Adrenal gland (tissue), 9 donors: ENCODE measurements at regions not wholly inside any gene's neighbourhood (a gene's known extent, or its start where the extent isn't known, plus 50 kb on each side); places are given as distances from the start of the nearest gene placed in this dataset.

ENCODE experiments used
- DNase-seq, 7 donors: peaks; one replicate each; pipeline ENCODE4 v3.0.0-alpha.2; 2019 to 2020
- H3K27ac ChIP-seq, 5 donors: fragments of 200-600 bp; sonication (generic) in 4 of 5; 1 replicate in 3 of 5; 2 replicates in 2 of 5; pipeline versions ENCODE4 v1.5.1 to v1.8.0; 2016 to 2020; ENCODE audit warnings: mild to moderate bottlenecking in 1 of 5
- H3K27me3 ChIP-seq: fragments of 200-600 bp; 2 replicates; pipeline ENCODE4 v1.8.0; 2021
- H3K36me3 ChIP-seq, 2 donors: fragments of 200-600 bp; replicated peaks in 1 of 2; 1 replicate in 1 of 2; 2 replicates in 1 of 2; pipeline versions ENCODE4 v1.5.1 to v1.8.0; 2018 to 2022
- H3K4me1 ChIP-seq, 2 donors: fragments of 200-600 bp; replicated peaks in 1 of 2; 1 replicate in 1 of 2; 2 replicates in 1 of 2; pipeline versions ENCODE4 v1.5.1 to v1.8.0; 2018 to 2021
- H3K4me3 ChIP-seq, 4 donors: fragments of 200-600 bp; sonication (generic) in 3 of 4; one replicate each; pipeline ENCODE4 v1.5.1; 2016 to 2018
- H3K9me3 ChIP-seq, 3 donors: fragments of 200-600 bp; sonication (generic) in 1 of 3; replicated peaks in 1 of 3; 1 replicate in 2 of 3; 2 replicates in 1 of 3; pipeline versions ENCODE4 v1.5.1 to v1.8.0; 2016 to 2021
- CTCF ChIP-seq, 6 experiments: fragments of 450-650 bp in 4 of 6; fragments of 200-600 bp in 2 of 6; sonication (generic) in 1 of 6; IDR thresholded peaks; 1 replicate in 5 of 6; 2 replicates in 1 of 6; pipeline versions ENCODE4 v1.5.1 to v1.8.0; 2016 to 2021; ENCODE audit warnings: antibody characterized with exemption in 6 of 6, mild to moderate bottlenecking in 2 of 6, moderate library complexity in 1 of 6
- POLR2A ChIP-seq, 2 donors: fragments of 450-650 bp; IDR thresholded peaks; one replicate each; pipeline ENCODE4 v1.6.1; 2017; ENCODE audit warnings: antibody characterized with exemption in 2 of 2, mild to moderate bottlenecking in 2 of 2, moderate library complexity in 1 of 2
- WGBS, 4 donors: extraction: QIAGEN DNeasy Blood & Tissue Kit in 2 of 4; methylation state at CpG; one replicate each; pipeline versions ENCODE4 v1.1.5 to v1.1.7; 2013 to 2017; 5-methylcytosine and 5-hydroxymethylcytosine counted together
- intact Hi-C, 2 donors: fragments of 100-400 bp; cut with DNase I; formaldehyde crosslinking; loops; one replicate each; pipeline versions ENCODE4 v1.14.1 to v1.15.0; 2022 to 2023
- donor health status: healthy with polysubstance abuse.
- donor health status: Bipolar disorder and iron deficiency.
- donor health status: DM: yes; HTN: yes; CAD: no.
- donor health status: DM: no; HTN: no; CAD: no.
- donor health status: DM: no; HTN: no; CAD: no.

GRCh38 chr20:61027218-61027617 is 224.8 kb upstream of the CDH4 start:
- intact Hi-C loops = no loop called here
- Histone ChIP-seq H3K27me3 (no peaks in the 10 kb centered on the region), H3K4me3 (no peak overlapping the region), H3K36me3 (no peaks in the 10 kb centered on the region), H3K27ac (no peak overlapping the region), H3K4me1 (no peaks in the 10 kb centered on the region), H3K9me3 (no peaks in the 10 kb centered on the region)
- 65 to 73% (median 71%) methylated on average over 4 of the region's 4 CpGs for WGBS, 4 donors
- no peak for TF ChIP-seq CTCF (IDR thresholded peaks at IDR 0.05)
- no peak for TF ChIP-seq POLR2A (IDR thresholded peaks at IDR 0.05)
- no peak for DNase-seq

DNA sequence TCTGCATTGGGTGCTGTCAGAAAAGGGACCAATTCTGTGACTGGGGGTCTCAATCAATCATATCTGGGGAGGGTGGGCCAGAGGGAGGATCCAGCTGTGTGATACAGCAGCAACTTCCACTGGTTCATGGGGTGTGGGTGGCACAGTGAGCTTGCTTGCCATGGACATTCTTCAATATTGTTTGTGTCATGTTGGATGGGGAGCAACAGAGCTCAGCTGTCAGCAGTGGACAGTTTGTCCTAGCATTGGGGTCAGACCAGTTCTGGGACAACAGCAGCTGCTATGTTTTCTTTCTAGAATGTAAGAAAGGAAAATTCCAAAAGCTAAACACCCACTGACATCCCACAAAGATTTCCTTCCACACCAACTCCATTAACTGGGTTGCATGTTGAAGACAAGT is 221.9 kb upstream of the CDH4 start:
- Histone ChIP-seq H3K36me3 (no peaks in the 10 kb centered on the region), H3K27me3 (no peaks in the 10 kb centered on the region), H3K9me3 (no peaks in the 10 kb centered on the region), H3K4me3 (no peak overlapping the region), H3K27ac (no peak overlapping the region), H3K4me1 (no peaks in the 10 kb centered on the region)
- no peak for DNase-seq
- TF ChIP-seq CTCF (IDR thresholded peaks at IDR 0.05) = no peak
- no peak for TF ChIP-seq POLR2A (IDR thresholded peaks at IDR 0.05)
- intact Hi-C loops = no loop called here

- Histone ChIP-seq H3K36me3 (no peaks in the 10 kb centered on the region), H3K4me1 (no peaks in the 10 kb centered on the region), H3K27ac (no peak overlapping the region), H3K9me3 (no peaks in the 10 kb centered on the region), H3K27me3 (no peaks in the 10 kb centered on the region), H3K4me3 (no peak overlapping the region)
- intact Hi-C loops = no loop called here
- TF ChIP-seq POLR2A (IDR thresholded peaks at IDR 0.05) = no peak
- no peak for TF ChIP-seq CTCF (IDR thresholded peaks at IDR 0.05)
- DNase-seq = no peak
- 43 to 71% (median 66%) methylated on average over 9 to 10 of the region's 10 CpGs for WGBS, 4 donors
Observed at GRCh38 chr20:61031101-61031830, 220.8 kb upstream of the CDH4 start.

- 74 to 80% (median 77%) methylated on average over 3 of the region's 3 CpGs for WGBS, 4 donors
- no peaks in the 10 kb centered on the region for H3K36me3 ChIP-seq
- no peaks in the 10 kb centered on the region for H3K4me1 ChIP-seq
- no peak overlapping the region for H3K27ac ChIP-seq
- H3K4me3 ChIP-seq = no peak overlapping the region
- no peaks in the 10 kb centered on the region for H3K27me3 ChIP-seq
- intact Hi-C loops = no loop called here
- TF ChIP-seq CTCF (IDR thresholded peaks at IDR 0.05) (no peak), POLR2A (IDR thresholded peaks at IDR 0.05) (no peak)
- no peaks in the 10 kb centered on the region for H3K9me3 ChIP-seq
- DNase-seq = no peak
Observed at GRCh38 chr20:61037498-61037897, 214.6 kb upstream of the CDH4 start.
